ENCODE measurements at regions not wholly inside any gene's neighbourhood (a gene's known extent, or its start where the extent isn't known, plus 50 kb on each side); places are given as distances from the start of the nearest gene placed in this dataset.
"Not testable (repeated sequence)": the region's sequence is repeated elsewhere in the genome, so short reads cannot be mapped to it uniquely, and the experiment has no call there.

GRCh38 chr2:126954831-126955230, 56.1 kb downstream of the TEX51 start:
- BruUV-seq (replicated peaks): no TSS peak
- Histone ChIP-seq H3K4me1 (ENCODE audit: control insufficient read depth, insufficient read depth, low read length) (no peaks in the 10 kb centered on the region), H3K36me3 (ENCODE audit: control insufficient read depth, insufficient read depth, low read length) (no peaks in the 10 kb centered on the region), H3K4me3 (ENCODE audit: low read depth in 2 of 2, low read length in 2 of 2) (no peak overlapping the region), H3K9me3 (ENCODE audit: control insufficient read depth, insufficient read depth, low read depth, low read length) (0 out of 2 replicates have a peak, but pooled peaks cover 2% of the 10 kb centered on the region), H3K27ac (ENCODE audit: low read length) (no peak overlapping the region), H3K27me3 (ENCODE audit: control insufficient read depth, insufficient read depth, low read length) (peaks cover 11% of the 10 kb centered on the region; the same call in 1 of the 2 replicates)
- ChIA-PET POLR2A (no interaction called here), CTCF (no interaction called here)
- intact Hi-C loops (cut with micrococcal nuclease; ENCODE audit: unreplicated experiment): no loop called here
- DNase-seq (ENCODE audit: low read depth, low spot score) (no peak), ATAC-seq (no peak)
- TF ChIP-seq TCF7L2 (IDR thresholded peaks at IDR 0.05; ENCODE audit: low read depth, low read length) (no peak), REST (IDR thresholded peaks at IDR 0.05; ENCODE audit: insufficient read depth in 1 of 2, low read depth in 2 of 2, low read length in 1 of 2) (no peak), SIN3A (IDR thresholded peaks at IDR 0.05; ENCODE audit: borderline replicate concordance, insufficient read depth, low read depth, low read length) (no peak), POLR2AphosphoS5 (IDR thresholded peaks at IDR 0.05; ENCODE audit: low read depth, low read length) (no peak)
- TF ChIP-seq, protein P1, sequence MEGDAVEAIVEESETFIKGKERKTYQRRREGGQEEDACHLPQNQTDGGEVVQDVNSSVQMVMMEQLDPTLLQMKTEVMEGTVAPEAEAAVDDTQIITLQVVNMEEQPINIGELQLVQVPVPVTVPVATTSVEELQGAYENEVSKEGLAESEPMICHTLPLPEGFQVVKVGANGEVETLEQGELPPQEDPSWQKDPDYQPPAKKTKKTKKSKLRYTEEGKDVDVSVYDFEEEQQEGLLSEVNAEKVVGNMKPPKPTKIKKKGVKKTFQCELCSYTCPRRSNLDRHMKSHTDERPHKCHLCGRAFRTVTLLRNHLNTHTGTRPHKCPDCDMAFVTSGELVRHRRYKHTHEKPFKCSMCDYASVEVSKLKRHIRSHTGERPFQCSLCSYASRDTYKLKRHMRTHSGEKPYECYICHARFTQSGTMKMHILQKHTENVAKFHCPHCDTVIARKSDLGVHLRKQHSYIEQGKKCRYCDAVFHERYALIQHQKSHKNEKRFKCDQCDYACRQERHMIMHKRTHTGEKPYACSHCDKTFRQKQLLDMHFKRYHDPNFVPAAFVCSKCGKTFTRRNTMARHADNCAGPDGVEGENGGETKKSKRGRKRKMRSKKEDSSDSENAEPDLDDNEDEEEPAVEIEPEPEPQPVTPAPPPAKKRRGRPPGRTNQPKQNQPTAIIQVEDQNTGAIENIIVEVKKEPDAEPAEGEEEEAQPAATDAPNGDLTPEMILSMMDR (IDR thresholded peaks at IDR 0.05): no peak
- in situ Hi-C loops (cut with HindIII; ENCODE audit: low pct_unique_long_range_greater_than_20kb, low sequenced_read_pairs): no loop called here

- H3K36me3 ChIP-seq (ENCODE audit: control insufficient read depth, insufficient read depth, low read length); POLR2A ChIA-PET; H3K4me1 ChIP-seq (ENCODE audit: control insufficient read depth, insufficient read depth, low read length); H3K4me3 ChIP-seq (ENCODE audit: low read depth in 2 of 2, low read length in 2 of 2); intact Hi-C loops (cut with micrococcal nuclease; ENCODE audit: unreplicated experiment); CTCF ChIA-PET; H3K9me3 ChIP-seq (ENCODE audit: control insufficient read depth, insufficient read depth, low read depth, low read length); in situ Hi-C loops (cut with HindIII; ENCODE audit: low pct_unique_long_range_greater_than_20kb, low sequenced_read_pairs); BruUV-seq (replicated peaks); H3K27ac ChIP-seq (ENCODE audit: low read length); DNase-seq (ENCODE audit: low read depth, low spot score); ATAC-seq: not testable (repeated sequence)
- peaks cover 11% of the 10 kb centered on the region; the same call in 1 of the 2 replicates for H3K27me3 ChIP-seq (ENCODE audit: control insufficient read depth, insufficient read depth, low read length)
Observed at GRCh38 chr2:126956773-126957172, 58.1 kb downstream of the TEX51 start.

DNA sequence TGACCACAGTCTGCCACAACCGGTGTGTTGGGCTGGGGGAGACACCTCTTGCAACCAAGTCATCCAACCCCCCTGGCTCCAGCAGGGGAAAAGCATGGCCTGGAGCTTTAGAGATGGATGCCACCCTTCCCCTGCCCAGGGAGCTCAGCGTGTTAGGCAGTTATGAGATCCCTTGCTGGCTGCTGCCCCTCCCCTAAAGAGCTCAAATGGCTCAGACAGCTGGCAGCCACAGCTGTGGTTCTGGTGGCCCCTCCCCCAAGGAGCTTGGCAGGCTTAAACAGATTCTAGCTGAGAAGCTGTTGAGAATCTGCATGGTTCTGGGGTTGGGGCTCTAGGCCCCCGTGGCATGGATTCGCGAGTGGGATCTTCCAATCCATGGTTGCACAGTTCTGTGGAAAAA, 64.7 kb downstream of the TEX51 start:
- POLR2A ChIA-PET: no interaction called here
- H3K36me3 ChIP-seq (ENCODE audit: control insufficient read depth, insufficient read depth, low read length): no peaks in the 10 kb centered on the region
- H3K4me3 ChIP-seq (ENCODE audit: low read depth in 2 of 2, low read length in 2 of 2): no peak overlapping the region
- ATAC-seq (no peak), DNase-seq (ENCODE audit: low read depth, low spot score) (no peak)
- H3K27me3 ChIP-seq (ENCODE audit: control insufficient read depth, insufficient read depth, low read length): peaks cover 14% of the 10 kb centered on the region
- TF ChIP-seq SIN3A (IDR thresholded peaks at IDR 0.05; ENCODE audit: borderline replicate concordance, insufficient read depth, low read depth, low read length) (no peak), TCF7L2 (IDR thresholded peaks at IDR 0.05; ENCODE audit: low read depth, low read length) (no peak), REST (IDR thresholded peaks at IDR 0.05; ENCODE audit: insufficient read depth in 1 of 2, low read depth in 2 of 2, low read length in 1 of 2) (no peak), POLR2AphosphoS5 (IDR thresholded peaks at IDR 0.05; ENCODE audit: low read depth, low read length) (no peak)
- TF ChIP-seq, protein P1 (IDR thresholded peaks at IDR 0.05): no peak
- no TSS peak for BruUV-seq (replicated peaks)
- in situ Hi-C loops (cut with HindIII; ENCODE audit: low pct_unique_long_range_greater_than_20kb, low sequenced_read_pairs) (no loop called here), intact Hi-C loops (cut with micrococcal nuclease; ENCODE audit: unreplicated experiment) (no loop called here)
- CTCF ChIA-PET: no interaction called here
- no peak overlapping the region for H3K27ac ChIP-seq (ENCODE audit: low read length)
- no peaks in the 10 kb centered on the region for H3K9me3 ChIP-seq (ENCODE audit: control insufficient read depth, insufficient read depth, low read depth, low read length)
- H3K4me1 ChIP-seq (ENCODE audit: control insufficient read depth, insufficient read depth, low read length): no peaks in the 10 kb centered on the region
